Left lung (tissue), 4 donors: ENCODE measurements at regions not wholly inside any gene's neighbourhood (a gene's known extent, or its start where the extent isn't known, plus 50 kb on each side); places are given as distances from the start of the nearest gene placed in this dataset.

Source experiments
- ATAC-seq: fragments of 200-7000 bp; cut with Tn5 transposase; one replicate; pipeline ENCODE4 v1.9.1; 2020; ENCODE audit warnings: moderate library complexity
- DNase-seq, 4 donors: peaks; one replicate each; pipeline ENCODE4 v3.0.0-alpha.2; 2013 to 2020
- H3K27ac ChIP-seq, 2 donors: fragments of 200-600 bp; sonication (generic) in 1 of 2; one replicate each; pipeline versions ENCODE4 v1.5.0 to v1.8.0; 2020 to 2021
- H3K27me3 ChIP-seq, 2 donors: fragments of 200-600 bp; sonication (generic) in 1 of 2; one replicate each; pipeline versions ENCODE4 v1.5.0 to v1.8.0; 2020 to 2021
- H3K36me3 ChIP-seq, 2 donors: fragments of 200-600 bp; sonication (generic) in 1 of 2; one replicate each; pipeline versions ENCODE4 v1.5.0 to v1.8.0; 2020 to 2021
- H3K4me1 ChIP-seq, 2 donors: fragments of 200-600 bp; one replicate each; pipeline ENCODE4 v1.8.0; 2021
- H3K4me3 ChIP-seq, 2 donors: fragments of 200-600 bp; sonication (generic) in 1 of 2; one replicate each; pipeline versions ENCODE4 v1.5.0 to v1.8.0; 2020 to 2021; ENCODE audit warnings: mild to moderate bottlenecking in 1 of 2
- H3K9me3 ChIP-seq, 2 donors: fragments of 200-600 bp; sonication (generic) in 1 of 2; one replicate each; pipeline versions ENCODE4 v1.5.0 to v1.8.0; 2020 to 2021
- intact Hi-C, 2 donors: fragments of 100-400 bp; cut with DNase I; formaldehyde crosslinking; loops; one replicate each; pipeline versions ENCODE4 v1.11.2 to v1.14.2; 2022
- TF ChIP-seq, protein P1 (sequence below), 2 donors: fragments of 200-600 bp; sonication (generic) in 1 of 2; IDR thresholded peaks; one replicate each; pipeline versions ENCODE4 v1.5.0 to v1.8.0; 2021; ENCODE audit warnings: antibody characterized with exemption in 2 of 2
- donor health status: DM: no; HTN: yes; CAD: no.
- donor health status: DM: no; HTN: no; CAD: no.

DNA sequence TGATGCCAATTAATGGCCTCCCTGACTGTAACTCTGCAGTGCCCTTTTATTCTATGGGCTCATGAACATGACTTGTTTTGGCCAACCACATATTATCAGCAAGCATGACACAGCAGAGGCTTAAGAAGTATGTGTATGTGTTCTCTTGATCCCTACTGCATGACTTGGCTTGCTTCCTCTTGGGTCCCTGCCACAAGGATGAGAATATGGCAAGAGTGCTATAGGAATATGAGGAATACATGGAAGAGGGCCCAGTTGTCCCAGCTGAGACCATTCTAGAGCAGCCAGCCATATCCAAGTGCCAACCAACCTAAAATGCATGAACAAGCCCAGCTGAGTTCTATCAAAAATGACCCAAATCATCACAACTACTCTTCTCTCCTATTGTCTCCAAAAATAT, 576.7 kb upstream of the PCDH9 start:
- peaks cover 0 to 8% of the 10 kb centered on the region in 2 donors for H3K9me3 ChIP-seq
- no peaks in the 10 kb centered on the region for H3K27me3 ChIP-seq
- H3K4me1 ChIP-seq: no peaks in the 10 kb centered on the region
- DNase-seq (peak in 2 of 4 donors; percentile 15), ATAC-seq (no peak)
- intact Hi-C loops: no loop called here
- no peak overlapping the region for H3K27ac ChIP-seq
- TF ChIP-seq, protein P1, sequence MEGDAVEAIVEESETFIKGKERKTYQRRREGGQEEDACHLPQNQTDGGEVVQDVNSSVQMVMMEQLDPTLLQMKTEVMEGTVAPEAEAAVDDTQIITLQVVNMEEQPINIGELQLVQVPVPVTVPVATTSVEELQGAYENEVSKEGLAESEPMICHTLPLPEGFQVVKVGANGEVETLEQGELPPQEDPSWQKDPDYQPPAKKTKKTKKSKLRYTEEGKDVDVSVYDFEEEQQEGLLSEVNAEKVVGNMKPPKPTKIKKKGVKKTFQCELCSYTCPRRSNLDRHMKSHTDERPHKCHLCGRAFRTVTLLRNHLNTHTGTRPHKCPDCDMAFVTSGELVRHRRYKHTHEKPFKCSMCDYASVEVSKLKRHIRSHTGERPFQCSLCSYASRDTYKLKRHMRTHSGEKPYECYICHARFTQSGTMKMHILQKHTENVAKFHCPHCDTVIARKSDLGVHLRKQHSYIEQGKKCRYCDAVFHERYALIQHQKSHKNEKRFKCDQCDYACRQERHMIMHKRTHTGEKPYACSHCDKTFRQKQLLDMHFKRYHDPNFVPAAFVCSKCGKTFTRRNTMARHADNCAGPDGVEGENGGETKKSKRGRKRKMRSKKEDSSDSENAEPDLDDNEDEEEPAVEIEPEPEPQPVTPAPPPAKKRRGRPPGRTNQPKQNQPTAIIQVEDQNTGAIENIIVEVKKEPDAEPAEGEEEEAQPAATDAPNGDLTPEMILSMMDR (IDR thresholded peaks at IDR 0.05): no peak
- no peak overlapping the region for H3K4me3 ChIP-seq
- no peaks in the 10 kb centered on the region for H3K36me3 ChIP-seq

DNA sequence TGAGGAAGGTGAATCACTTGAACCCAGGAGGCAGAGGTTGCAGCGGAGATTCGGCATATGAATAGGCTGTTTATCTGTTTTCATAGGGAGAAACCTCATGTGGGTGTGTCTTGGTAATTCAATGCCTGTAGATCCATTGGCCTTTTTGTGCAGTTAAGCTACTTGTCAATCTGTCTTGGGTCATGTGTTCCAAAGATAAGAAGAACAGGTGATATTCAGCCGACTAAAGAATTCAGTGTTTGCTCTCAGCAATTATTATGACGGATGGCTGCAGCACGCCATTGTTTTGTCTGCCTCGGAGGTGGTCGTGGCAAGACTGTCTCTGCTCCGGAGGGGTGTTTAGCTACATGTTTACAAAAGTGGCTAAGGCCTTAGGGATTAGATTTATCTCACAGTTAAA, 573.0 kb upstream of the PCDH9 start:
- Histone ChIP-seq H3K36me3 (no peaks in the 10 kb centered on the region), H3K9me3 (peaks cover 0 to 9% of the 10 kb centered on the region in 2 donors), H3K27ac (no peak overlapping the region), H3K4me3 (no peak overlapping the region), H3K27me3 (no peaks in the 10 kb centered on the region), H3K4me1 (no peaks in the 10 kb centered on the region)
- no peak for ATAC-seq
- TF ChIP-seq, protein P1 (IDR thresholded peaks at IDR 0.05): no peak
- intact Hi-C loops: no loop called here
- DNase-seq: no peak

DNA sequence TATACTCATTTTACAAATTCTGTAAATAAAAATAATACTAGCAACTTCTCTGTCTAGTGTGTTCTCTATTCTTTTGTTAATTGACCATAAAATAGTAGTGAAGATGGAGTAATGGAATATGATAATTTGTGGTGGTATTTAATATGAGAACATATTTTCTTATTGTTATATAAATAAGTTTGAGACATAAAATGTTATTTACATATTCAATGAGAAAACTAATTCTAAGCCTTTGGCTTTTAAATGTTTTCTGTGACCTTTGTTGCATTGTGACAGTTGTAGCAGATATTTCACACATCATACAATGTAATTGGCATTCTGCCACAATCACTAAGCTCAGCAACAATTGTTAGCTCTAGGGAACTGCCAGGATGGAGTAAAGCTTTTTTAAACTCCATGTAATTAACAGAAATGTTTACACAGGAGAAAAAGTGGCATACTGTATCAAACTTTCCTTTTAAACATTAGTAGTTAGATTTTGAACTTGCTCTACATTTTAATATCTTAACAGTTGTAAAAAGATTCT, 562.1 kb upstream of the PCDH9 start:
- DNase-seq (peak in 2 of 4 donors; percentile 68 to 87), ATAC-seq (no peak)
- no peaks in the 10 kb centered on the region for H3K4me1 ChIP-seq
- H3K27ac ChIP-seq: no peak overlapping the region
- TF ChIP-seq, protein P1 (IDR thresholded peaks at IDR 0.05): no peak
- peaks cover 0 to 5% of the 10 kb centered on the region in 2 donors for H3K9me3 ChIP-seq
- intact Hi-C loops: no loop called here
- H3K4me3 ChIP-seq: no peak overlapping the region
- H3K27me3 ChIP-seq: no peaks in the 10 kb centered on the region
- H3K36me3 ChIP-seq: no peaks in the 10 kb centered on the region

DNA sequence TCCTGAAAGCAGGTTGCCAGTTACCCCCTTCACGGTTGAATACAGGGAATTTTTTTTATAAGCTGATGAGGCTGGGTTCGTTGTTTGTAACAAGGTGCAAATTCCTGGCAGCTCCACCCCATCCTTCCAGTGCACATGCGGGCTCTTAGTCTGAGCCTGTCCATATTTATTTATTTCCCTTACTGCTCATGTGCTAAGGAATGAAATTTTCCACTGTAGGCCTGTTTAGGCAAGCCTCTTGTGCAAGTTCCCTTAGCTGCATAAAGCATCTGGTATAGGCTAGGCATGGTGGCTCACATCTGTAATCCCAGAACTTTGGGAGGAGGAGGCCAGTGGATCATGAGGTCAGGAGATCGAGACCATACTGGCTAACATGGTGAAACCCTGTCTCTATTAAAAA, 560.9 kb upstream of the PCDH9 start:
- Histone ChIP-seq H3K4me1 (no peaks in the 10 kb centered on the region), H3K4me3 (no peak overlapping the region), H3K27me3 (no peaks in the 10 kb centered on the region), H3K27ac (no peak overlapping the region), H3K36me3 (no peaks in the 10 kb centered on the region), H3K9me3 (peaks cover 0 to 5% of the 10 kb centered on the region in 2 donors)
- intact Hi-C loops: no loop called here
- ATAC-seq (no peak), DNase-seq (no peak)
- TF ChIP-seq, protein P1 (IDR thresholded peaks at IDR 0.05): no peak

DNA sequence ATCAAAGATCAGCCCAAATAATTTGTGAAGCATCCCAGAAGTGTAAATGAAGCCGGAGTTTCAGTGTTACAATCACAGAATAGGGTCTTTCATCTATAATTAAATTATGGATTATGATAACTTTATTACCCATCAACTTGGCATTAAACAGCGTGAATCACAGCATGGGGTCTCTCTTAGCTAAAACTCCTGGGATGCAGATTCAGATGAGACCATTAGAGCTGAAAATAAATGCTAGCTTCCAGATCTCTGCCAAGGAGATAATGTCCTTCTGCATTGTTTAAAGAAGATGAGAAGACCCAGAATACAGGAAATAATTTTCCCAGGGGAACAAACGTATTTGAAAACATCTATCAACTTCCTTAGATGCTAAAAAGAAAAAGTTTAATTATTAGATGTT, 546.0 kb upstream of the PCDH9 start:
- TF ChIP-seq, protein P1 (IDR thresholded peaks at IDR 0.05): no peak
- intact Hi-C loops: no loop called here
- Histone ChIP-seq H3K27ac (no peak overlapping the region), H3K4me3 (no peak overlapping the region), H3K27me3 (no peaks in the 10 kb centered on the region), H3K4me1 (no peaks in the 10 kb centered on the region), H3K36me3 (no peaks in the 10 kb centered on the region), H3K9me3 (peaks cover 0 to 11% of the 10 kb centered on the region in 2 donors)
- DNase-seq (no peak), ATAC-seq (no peak)
